K562 (cell line): ENCODE measurements at regions not wholly inside any gene's neighbourhood (a gene's known extent, or its start where the extent isn't known, plus 50 kb on each side); places are given as distances from the start of the nearest gene placed in this dataset.

ENCODE experiments used
- CBFA2T2 ChIP-seq: fragments of 450-650 bp; conservative IDR thresholded peaks from 2 replicates; pipeline ENCODE4 v1.6.1; 2017; ENCODE audit warnings: mild to moderate bottlenecking
- ELF4 ChIP-seq: fragments of 450-650 bp; formaldehyde crosslinking; IDR thresholded peaks from 2 replicates; pipeline ENCODE4 v1.4.0; 2022; ENCODE audit warnings: missing genetic modification characterization
- GABPA ChIP-seq: fragments of 200-800 bp; sonication (Bioruptor generic); conservative IDR thresholded peaks from 2 replicates; pipeline ENCODE4 v1.6.1; 2016; ENCODE audit warnings: low read depth, missing genetic modification characterization, missing compliant biosample characterization
- HDAC8 ChIP-seq: fragments of 450-650 bp; IDR thresholded peaks from 2 replicates; pipeline ENCODE4 v1.6.1; 2016; ENCODE audit warnings: mild to moderate bottlenecking, missing genetic modification characterization, moderate library complexity, missing compliant biosample characterization
- POLR2AphosphoS2 ChIP-seq: IDR thresholded peaks from 2 replicates; pipeline ENCODE4 v1.6.1; 2012; ENCODE audit warnings: low read length, improper control_type of control experiment
- POLR2G ChIP-seq: fragments of 200-400 bp; formaldehyde crosslinking; IDR thresholded peaks from 2 replicates; pipeline ENCODE4 v1.6.1; 2017; ENCODE audit warnings: low read depth, mild to moderate bottlenecking, antibody characterized with exemption, low read length, moderate library complexity
- RAD21 ChIP-seq, 2 experiments: fragments of 250-450 bp in 1 of 2; fragments of 450-650 bp in 1 of 2; sonication (Bioruptor Pico) in 1 of 2; formaldehyde crosslinking in 1 of 2; IDR thresholded peaks in 1 of 2; conservative IDR thresholded peaks in 1 of 2; 2 replicates each; pipeline versions ENCODE4 v1.4.0 to v1.8.0; 2020 to 2022; ENCODE audit warnings: mild to moderate bottlenecking in 2 of 2, moderate library complexity in 1 of 2
- SMARCA5 ChIP-seq: fragments of 450-650 bp; IDR thresholded peaks from 2 replicates; pipeline ENCODE4 v1.6.1; 2016
- TCF7L2 ChIP-seq: fragments of 150-350 bp; IDR thresholded peaks from 2 replicates; pipeline ENCODE4 v1.6.1; 2016; ENCODE audit warnings: low read depth, mild to moderate bottlenecking, low read length, moderate library complexity
- WHSC1 ChIP-seq: IDR thresholded peaks from one replicate; pipeline ENCODE4 v1.6.1; 2012; ENCODE audit warnings: low read length, control low read depth, inconsistent platforms
- ZZZ3 ChIP-seq: fragments of 450-650 bp; IDR thresholded peaks from 2 replicates; pipeline ENCODE4 v1.6.1; 2016; ENCODE audit warnings: antibody characterized with exemption, mild to moderate bottlenecking, moderate library complexity
- TF ChIP-seq, protein P1 (sequence below), 3 experiments: IDR thresholded peaks in 2 of 3; conservative IDR thresholded peaks in 1 of 3; 2 replicates each; pipeline ENCODE4 v1.5.1; 2011 to 2012; ENCODE audit warnings: low read length in 3 of 3, mild to moderate bottlenecking in 3 of 3, control low read depth in 2 of 3, improper control_type of control experiment in 1 of 3, inconsistent platforms in 1 of 3, low read depth in 1 of 3, mixed read lengths in 1 of 3, moderate library complexity in 1 of 3; ENCODE audit not compliant: insufficient read depth in 2 of 3
- TF ChIP-seq, protein P2 (sequence below): fragments of 200-800 bp; sonication (Bioruptor generic); IDR thresholded peaks from 2 replicates; pipeline ENCODE4 v1.6.1; 2017; ENCODE audit warnings: missing genetic modification characterization, missing compliant biosample characterization

DNA sequence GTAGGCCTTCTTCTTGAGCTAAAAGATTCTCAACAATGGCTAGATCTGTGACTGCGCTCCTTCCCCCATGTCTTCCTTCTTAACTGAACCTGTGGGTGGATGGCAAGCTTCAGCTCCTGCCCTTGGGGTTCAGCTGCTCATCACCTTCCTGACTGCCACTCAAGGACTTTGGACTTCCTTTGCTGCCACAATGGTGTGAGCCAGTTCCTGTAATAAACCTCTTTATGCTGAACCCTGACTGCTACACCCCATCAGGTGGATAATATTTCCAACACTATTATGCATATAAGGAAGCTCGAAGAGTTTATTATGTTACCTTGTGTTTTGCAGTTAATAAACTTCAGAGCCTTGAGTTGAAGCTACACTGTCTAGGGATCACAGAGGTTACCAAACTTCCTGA lies 208.9 kb upstream of the SLC10A2 start:
- TF ChIP-seq WHSC1 (no peak), CBFA2T2 (no peak), RAD21 (CRISPR knock-in tag; conservative IDR thresholded peaks at IDR 0.05 in 1 of 2, IDR thresholded peaks at IDR 0.05 in 1 of 2) (no peak), SMARCA5 (no peak), TCF7L2 (no peak), ZZZ3 (no peak), ELF4 (CRISPR knock-in tag) (no peak), POLR2G (no peak), POLR2AphosphoS2 (no peak), HDAC8 (no peak), GABPA (tag) (no peak)
- TF ChIP-seq, protein P1, sequence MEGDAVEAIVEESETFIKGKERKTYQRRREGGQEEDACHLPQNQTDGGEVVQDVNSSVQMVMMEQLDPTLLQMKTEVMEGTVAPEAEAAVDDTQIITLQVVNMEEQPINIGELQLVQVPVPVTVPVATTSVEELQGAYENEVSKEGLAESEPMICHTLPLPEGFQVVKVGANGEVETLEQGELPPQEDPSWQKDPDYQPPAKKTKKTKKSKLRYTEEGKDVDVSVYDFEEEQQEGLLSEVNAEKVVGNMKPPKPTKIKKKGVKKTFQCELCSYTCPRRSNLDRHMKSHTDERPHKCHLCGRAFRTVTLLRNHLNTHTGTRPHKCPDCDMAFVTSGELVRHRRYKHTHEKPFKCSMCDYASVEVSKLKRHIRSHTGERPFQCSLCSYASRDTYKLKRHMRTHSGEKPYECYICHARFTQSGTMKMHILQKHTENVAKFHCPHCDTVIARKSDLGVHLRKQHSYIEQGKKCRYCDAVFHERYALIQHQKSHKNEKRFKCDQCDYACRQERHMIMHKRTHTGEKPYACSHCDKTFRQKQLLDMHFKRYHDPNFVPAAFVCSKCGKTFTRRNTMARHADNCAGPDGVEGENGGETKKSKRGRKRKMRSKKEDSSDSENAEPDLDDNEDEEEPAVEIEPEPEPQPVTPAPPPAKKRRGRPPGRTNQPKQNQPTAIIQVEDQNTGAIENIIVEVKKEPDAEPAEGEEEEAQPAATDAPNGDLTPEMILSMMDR (IDR thresholded peaks at IDR 0.05 in 2 of 3, conservative IDR thresholded peaks at IDR 0.05 in 1 of 3; ENCODE audit: insufficient read depth in 2 of 3, low read depth in 1 of 3, low read length in 3 of 3) = no peak
- TF ChIP-seq, protein P2, sequence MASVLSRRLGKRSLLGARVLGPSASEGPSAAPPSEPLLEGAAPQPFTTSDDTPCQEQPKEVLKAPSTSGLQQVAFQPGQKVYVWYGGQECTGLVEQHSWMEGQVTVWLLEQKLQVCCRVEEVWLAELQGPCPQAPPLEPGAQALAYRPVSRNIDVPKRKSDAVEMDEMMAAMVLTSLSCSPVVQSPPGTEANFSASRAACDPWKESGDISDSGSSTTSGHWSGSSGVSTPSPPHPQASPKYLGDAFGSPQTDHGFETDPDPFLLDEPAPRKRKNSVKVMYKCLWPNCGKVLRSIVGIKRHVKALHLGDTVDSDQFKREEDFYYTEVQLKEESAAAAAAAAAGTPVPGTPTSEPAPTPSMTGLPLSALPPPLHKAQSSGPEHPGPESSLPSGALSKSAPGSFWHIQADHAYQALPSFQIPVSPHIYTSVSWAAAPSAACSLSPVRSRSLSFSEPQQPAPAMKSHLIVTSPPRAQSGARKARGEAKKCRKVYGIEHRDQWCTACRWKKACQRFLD (CRISPR knock-in tag) = no peak
